GM12875 (cell line): ENCODE measurements at regions not wholly inside any gene's neighbourhood (a gene's known extent, or its start where the extent isn't known, plus 50 kb on each side); places are given as distances from the start of the nearest gene placed in this dataset.

Source experiments
- H3K4me3 ChIP-seq: one replicate; pipeline ENCODE4 v1.5.1; 2011; ENCODE audit warnings: low read depth, low read length, control low read depth
- CTCF ChIP-seq: IDR thresholded peaks from 2 replicates; pipeline ENCODE4 v1.5.1; 2011; ENCODE audit warnings: low read depth, mild to moderate bottlenecking, control low read depth, inconsistent platforms, low read length, moderate library complexity, borderline replicate concordance; ENCODE audit not compliant: insufficient read depth

- no peak overlapping the region for H3K4me3 ChIP-seq
- no peak for TF ChIP-seq CTCF
These were observed 65.6 kb upstream of the TMEM72 start for GRCh38 chr10:44845361-44846175.

DNA sequence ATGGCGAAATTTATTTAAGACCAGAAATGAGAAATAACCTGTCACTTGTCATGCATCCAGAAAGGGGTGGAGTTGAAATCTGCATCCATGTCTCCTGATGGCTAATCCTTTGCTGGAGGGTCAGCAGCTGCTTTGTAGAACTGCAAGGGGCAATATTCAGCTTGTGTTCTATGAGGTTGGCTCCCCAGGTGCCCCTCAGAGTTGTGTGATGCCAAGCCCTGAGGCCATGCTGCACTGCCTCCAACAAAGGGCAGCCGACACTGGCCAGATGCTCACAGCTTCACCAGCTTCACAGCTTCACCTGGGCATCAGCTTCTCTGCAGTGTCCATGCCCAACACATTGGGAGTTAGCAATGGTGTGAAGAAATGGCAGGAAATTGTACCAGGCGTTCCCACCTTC, 64.0 kb upstream of the TMEM72 start:
- no peak overlapping the region for H3K4me3 ChIP-seq
- TF ChIP-seq CTCF = no peak

GRCh38 chr10:44848211-44848610, 62.9 kb upstream of the TMEM72 start:
- H3K4me3 ChIP-seq = no peak overlapping the region
- TF ChIP-seq CTCF = no peak

GRCh38 chr10:44849936-44850335, 61.2 kb upstream of the TMEM72 start:
- no peak for TF ChIP-seq CTCF

GRCh38 chr10:44850356-44850934, 60.7 kb upstream of the TMEM72 start:
- H3K4me3 ChIP-seq = no peak overlapping the region
- TF ChIP-seq CTCF = no peak

More at GRCh38 chr10:44849936-44850335, 61.2 kb upstream of the TMEM72 start:
- no peak overlapping the region for H3K4me3 ChIP-seq

DNA sequence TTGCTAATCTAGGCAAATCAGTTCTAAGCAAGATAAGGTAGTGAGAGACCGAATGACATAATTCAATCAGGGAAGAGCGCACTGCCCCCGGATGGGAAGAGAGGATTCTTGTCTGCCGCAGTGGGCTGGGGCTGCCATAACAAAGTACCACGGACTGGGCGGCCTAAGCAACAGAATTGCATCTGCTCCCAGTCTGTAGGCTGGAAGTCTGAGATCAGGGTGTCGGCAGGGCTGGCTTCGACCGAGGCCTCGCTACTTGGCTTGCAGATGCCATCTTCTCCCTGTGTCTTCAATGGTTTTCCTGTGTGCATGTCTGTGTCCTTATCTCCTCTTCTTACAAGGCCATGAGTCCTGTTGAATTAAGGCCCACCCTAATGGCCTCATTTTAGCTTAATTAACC, 59.7 kb upstream of the TMEM72 start:
- H3K4me3 ChIP-seq = no peak overlapping the region
- TF ChIP-seq CTCF = no peak

- no peak for TF ChIP-seq CTCF
- no peak overlapping the region for H3K4me3 ChIP-seq
These were observed 59.3 kb upstream of the TMEM72 start for GRCh38 chr10:44851881-44852280.
